Smooth muscle cell (in vitro differentiated cells): ENCODE measurements at regions not wholly inside any gene's neighbourhood (a gene's known extent, or its start where the extent isn't known, plus 50 kb on each side); places are given as distances from the start of the nearest gene placed in this dataset.
"Not testable (repeated sequence)": the region's sequence is repeated elsewhere in the genome, so short reads cannot be mapped to it uniquely, and the experiment has no call there.

ENCODE experiments used
- DNase-seq: peaks from one replicate; lab custom pipeline; 2025; ENCODE audit not compliant: unreplicated experiment; lab: John Stamatoyannopoulos, UW
- H2AFZ ChIP-seq: fragments of 200-600 bp; sonication (generic); 2 replicates; pipeline ENCODE4 v1.6.0; 2016; ENCODE audit warnings: antibody characterized with exemption, low read depth, mild to moderate bottlenecking
- H3F3A ChIP-seq: fragments of 200-600 bp; sonication (generic); 2 replicates; pipeline ENCODE4 v1.6.0; 2017; ENCODE audit warnings: antibody characterized with exemption, low read depth
- H3K27ac ChIP-seq: fragments of 200-600 bp; sonication (generic); 2 replicates; pipeline ENCODE4 v1.5.1; 2016; ENCODE audit warnings: low read depth, mild to moderate bottlenecking
- H3K27me3 ChIP-seq: fragments of 200-600 bp; sonication (generic); 2 replicates; pipeline ENCODE4 v1.6.1; 2016; ENCODE audit warnings: low read depth, mild to moderate bottlenecking
- H3K36me3 ChIP-seq: fragments of 200-600 bp; sonication (generic); 2 replicates; pipeline ENCODE4 v1.5.1; 2016; ENCODE audit warnings: low read depth
- H3K4me1 ChIP-seq: fragments of 200-600 bp; sonication (generic); 2 replicates; pipeline ENCODE4 v1.5.1; 2016; ENCODE audit warnings: low read depth
- H3K4me2 ChIP-seq: fragments of 200-600 bp; sonication (generic); 2 replicates; pipeline ENCODE4 v1.6.0; 2016; ENCODE audit warnings: mild to moderate bottlenecking
- H3K4me3 ChIP-seq: fragments of 200-600 bp; sonication (generic); 2 replicates; pipeline ENCODE4 v1.5.1; 2016; ENCODE audit warnings: mild to moderate bottlenecking
- H3K79me2 ChIP-seq: fragments of 200-600 bp; sonication (generic); 2 replicates; pipeline ENCODE4 v1.6.0; 2016; ENCODE audit warnings: low read depth, mild to moderate bottlenecking
- H3K9ac ChIP-seq: fragments of 200-600 bp; sonication (generic); 2 replicates; pipeline ENCODE4 v1.6.0; 2016; ENCODE audit warnings: low read depth
- H3K9me3 ChIP-seq: fragments of 200-600 bp; sonication (generic); replicated peaks from 2 replicates; pipeline ENCODE4 v1.5.1; 2016; ENCODE audit warnings: low read depth
- H4K20me1 ChIP-seq: fragments of 200-600 bp; sonication (generic); 2 replicates; pipeline ENCODE4 v1.6.0; 2016; ENCODE audit warnings: low read depth
- CTCF ChIP-seq: fragments of 200-600 bp; sonication (generic); IDR thresholded peaks from 2 replicates; pipeline ENCODE4 v1.5.1; 2017; ENCODE audit warnings: borderline replicate concordance, mild to moderate bottlenecking, antibody characterized with exemption; ENCODE audit not compliant: insufficient read depth, poor library complexity, severe bottlenecking
- WGBS: methylation state at CpG from one replicate; pipeline ENCODE4 v1.1.7; 2016; ENCODE audit warnings: low lambda C conversion rate; 5-methylcytosine and 5-hydroxymethylcytosine counted together

- no peak overlapping the region for H3K9ac ChIP-seq
- H3K4me2 ChIP-seq = no peak overlapping the region
- H3K4me3 ChIP-seq = no peak overlapping the region
- no peaks in the 10 kb centered on the region for H3F3A ChIP-seq
- no peak overlapping the region for H3K27ac ChIP-seq
- no peaks in the 10 kb centered on the region for H3K4me1 ChIP-seq
- H3K27me3 ChIP-seq = no peaks in the 10 kb centered on the region
- no peaks in the 10 kb centered on the region for H3K79me2 ChIP-seq
- no peak overlapping the region for H2AFZ ChIP-seq
- no peaks in the 10 kb centered on the region for H3K36me3 ChIP-seq
- WGBS = 91% methylated on average over 3 of the region's 3 CpGs
- H4K20me1 ChIP-seq = no peaks in the 10 kb centered on the region
- H3K9me3 ChIP-seq = peaks cover 6% of the 10 kb centered on the region
- no peak for TF ChIP-seq CTCF
- DNase-seq = no peak
Observed at GRCh38 chr1:221256773-221257172, 377.5 kb downstream of the HLX start.

DNA sequence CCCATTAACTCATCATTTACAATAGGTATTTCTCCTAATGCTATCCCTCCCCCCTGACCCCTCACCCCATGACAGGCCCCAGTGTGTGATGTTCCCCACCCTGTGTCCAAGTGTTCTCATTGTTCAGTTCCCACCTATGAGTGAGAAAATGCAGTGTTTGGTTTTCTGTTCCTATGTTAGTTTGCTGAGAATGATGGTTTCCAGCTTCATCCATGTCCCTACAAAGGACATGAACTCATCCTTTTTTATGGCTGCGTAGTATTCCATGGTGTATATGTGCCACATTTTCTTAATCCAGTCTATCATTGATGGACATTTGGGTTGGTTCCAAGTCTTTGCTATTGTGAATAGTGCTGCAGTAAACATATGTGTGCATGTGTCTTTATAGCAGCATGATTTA is 378.3 kb downstream of the HLX start:
- not testable (repeated sequence) for H3K4me1 ChIP-seq, H3K4me3 ChIP-seq, H3K4me2 ChIP-seq, DNase-seq, H3F3A ChIP-seq, H3K27me3 ChIP-seq, H3K27ac ChIP-seq, H3K79me2 ChIP-seq, H3K9ac ChIP-seq, H2AFZ ChIP-seq, H3K9me3 ChIP-seq, H4K20me1 ChIP-seq, H3K36me3 ChIP-seq
- 95% methylated on average over 1 of the region's 1 CpG for WGBS

GRCh38 chr1:221262677-221263076 is 383.4 kb downstream of the HLX start:
- H3K79me2 ChIP-seq, H3K27ac ChIP-seq, H3K9me3 ChIP-seq, H4K20me1 ChIP-seq, DNase-seq, H3F3A ChIP-seq, H3K4me1 ChIP-seq, H3K36me3 ChIP-seq, H3K4me3 ChIP-seq, H3K27me3 ChIP-seq, H3K4me2 ChIP-seq, H3K9ac ChIP-seq, H2AFZ ChIP-seq: not testable (repeated sequence)
- WGBS = 91% methylated on average over 7 of the region's 7 CpGs

DNA sequence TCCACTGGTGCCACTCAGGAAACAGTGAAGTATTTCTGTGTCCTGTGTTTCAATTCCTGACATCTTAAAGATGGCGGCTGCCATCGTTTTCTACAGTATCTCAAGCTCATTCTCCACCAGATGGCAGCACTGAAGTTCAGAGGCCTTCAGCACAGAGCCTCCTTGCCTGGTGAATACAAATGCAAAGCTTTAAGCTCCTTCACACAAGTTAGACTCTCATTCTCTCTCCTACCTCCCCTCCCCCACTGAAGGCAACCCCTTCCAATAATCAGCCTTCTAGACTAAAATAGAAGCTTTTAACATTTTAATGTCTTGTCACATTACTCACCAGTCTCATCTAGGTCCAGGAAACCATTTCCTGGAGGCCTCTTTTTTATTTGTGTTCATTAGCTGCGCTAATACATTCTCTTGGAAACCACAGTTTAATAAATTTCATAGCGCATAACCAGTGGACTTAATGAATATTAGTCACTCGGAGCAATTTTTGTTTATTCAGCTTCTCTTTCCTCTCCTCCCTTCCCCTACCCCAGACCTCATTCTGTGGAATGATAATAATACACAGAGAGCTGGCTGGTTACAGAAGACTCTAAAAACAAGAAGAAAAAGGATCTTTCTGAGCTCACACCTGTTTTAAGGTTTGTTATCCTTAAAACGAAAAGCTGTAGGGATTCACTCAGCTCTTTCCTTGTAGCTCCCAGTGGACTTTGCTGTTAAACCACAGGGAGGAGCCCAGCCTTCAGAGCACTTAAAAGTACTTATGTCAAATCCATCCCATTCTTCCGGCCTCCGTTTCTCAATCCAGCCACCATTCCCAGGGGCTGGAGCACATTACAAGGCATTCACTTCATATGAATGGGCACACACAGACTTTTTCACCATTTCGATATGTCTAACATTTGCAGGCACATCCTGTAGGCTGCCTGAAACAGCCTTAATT is 384.9 kb downstream of the HLX start:
- peak overlapping the region; percentile 31 for H3K9ac ChIP-seq
- DNase-seq = no peak
- H3K4me1 ChIP-seq = peaks cover 8% of the 10 kb centered on the region
- peak; percentile 70 for TF ChIP-seq CTCF
- no peaks in the 10 kb centered on the region for H3K36me3 ChIP-seq
- WGBS = 38% methylated on average over 9 of the region's 9 CpGs
- peak overlapping the region; percentile 66 for H3K4me2 ChIP-seq
- H3K4me3 ChIP-seq = no peak overlapping the region
- no peaks in the 10 kb centered on the region for H4K20me1 ChIP-seq
- H2AFZ ChIP-seq = peak overlapping the region; percentile 89
- H3K79me2 ChIP-seq = no peaks in the 10 kb centered on the region
- H3K9me3 ChIP-seq = no peaks in the 10 kb centered on the region
- no peaks in the 10 kb centered on the region for H3K27me3 ChIP-seq
- peak overlapping the region; percentile 75 for H3K27ac ChIP-seq
- H3F3A ChIP-seq = peaks cover 8% of the 10 kb centered on the region
